ENCODE measurements at regions not wholly inside any gene's neighbourhood (a gene's known extent, or its start where the extent isn't known, plus 50 kb on each side); places are given as distances from the start of the nearest gene placed in this dataset.
"Not testable (repeated sequence)": the region's sequence is repeated elsewhere in the genome, so short reads cannot be mapped to it uniquely, and the experiment has no call there.

DNA sequence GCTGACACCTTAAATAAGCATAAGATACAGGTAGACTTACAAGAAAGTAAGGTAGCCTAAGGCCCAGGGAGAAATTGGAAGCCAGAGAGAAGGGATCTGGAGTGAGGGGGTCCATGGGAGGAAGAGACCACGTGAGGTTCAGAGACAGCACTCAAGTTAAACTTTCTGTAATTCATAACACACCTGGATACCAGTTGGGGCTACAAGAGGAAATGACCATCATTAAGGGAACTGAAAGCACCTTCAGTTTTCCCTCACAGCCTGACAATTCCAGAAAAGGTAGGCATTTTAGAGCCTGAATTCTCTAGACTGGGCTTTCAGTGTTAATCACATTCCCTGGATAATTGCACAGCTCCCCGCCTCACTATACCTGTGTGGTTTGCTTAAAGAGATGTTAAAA, 355.5 kb downstream of the FBXW7 start:
- Histone ChIP-seq H3K27me3 (ENCODE audit: control insufficient read depth, insufficient read depth, low read length, poor library complexity, severe bottlenecking) (no peaks in the 10 kb centered on the region), H3K4me1 (ENCODE audit: control insufficient read depth, insufficient read depth, low read length) (no peaks in the 10 kb centered on the region), H3K27ac (ENCODE audit: insufficient read depth, low read depth, low read length, poor library complexity, severe bottlenecking) (no peak overlapping the region), H3K9me3 (ENCODE audit: control insufficient read depth, low read length) (no peaks in the 10 kb centered on the region), H3K36me3 (ENCODE audit: control insufficient read depth, insufficient read depth, low read length) (no peaks in the 10 kb centered on the region), H3K4me3 (ENCODE audit: insufficient read depth, low read depth, low read length) (no peak overlapping the region)
- WGBS, 2 experiments: 88 to 95% methylated on average over 2 of the region's 2 CpGs

GRCh38 chr4:152177538-152177937, 358.4 kb downstream of the FBXW7 start:
- not testable (repeated sequence) for H3K27ac ChIP-seq (ENCODE audit: insufficient read depth, low read depth, low read length, poor library complexity, severe bottlenecking); H3K9me3 ChIP-seq (ENCODE audit: control insufficient read depth, low read length); H3K27me3 ChIP-seq (ENCODE audit: control insufficient read depth, insufficient read depth, low read length, poor library complexity, severe bottlenecking); H3K36me3 ChIP-seq (ENCODE audit: control insufficient read depth, insufficient read depth, low read length); H3K4me3 ChIP-seq (ENCODE audit: insufficient read depth, low read depth, low read length); H3K4me1 ChIP-seq (ENCODE audit: control insufficient read depth, insufficient read depth, low read length)

- Histone ChIP-seq H3K36me3 (ENCODE audit: control insufficient read depth, insufficient read depth, low read length) (no peaks in the 10 kb centered on the region), H3K9me3 (ENCODE audit: control insufficient read depth, low read length) (no peaks in the 10 kb centered on the region), H3K27me3 (ENCODE audit: control insufficient read depth, insufficient read depth, low read length, poor library complexity, severe bottlenecking) (no peaks in the 10 kb centered on the region), H3K27ac (ENCODE audit: insufficient read depth, low read depth, low read length, poor library complexity, severe bottlenecking) (no peak overlapping the region), H3K4me3 (ENCODE audit: insufficient read depth, low read depth, low read length) (no peak overlapping the region), H3K4me1 (ENCODE audit: control insufficient read depth, insufficient read depth, low read length) (no peaks in the 10 kb centered on the region)
- 76 to 78% methylated on average over 3 of the region's 3 CpGs for WGBS, 2 experiments
These were observed 359.2 kb downstream of the FBXW7 start for GRCh38 chr4:152176627-152177214.

- Histone ChIP-seq H3K27ac (ENCODE audit: insufficient read depth, low read depth, low read length, poor library complexity, severe bottlenecking) (no peak overlapping the region), H3K4me3 (ENCODE audit: insufficient read depth, low read depth, low read length) (no peak overlapping the region), H3K36me3 (ENCODE audit: control insufficient read depth, insufficient read depth, low read length) (no peaks in the 10 kb centered on the region), H3K4me1 (ENCODE audit: control insufficient read depth, insufficient read depth, low read length) (no peaks in the 10 kb centered on the region), H3K27me3 (ENCODE audit: control insufficient read depth, insufficient read depth, low read length, poor library complexity, severe bottlenecking) (no peaks in the 10 kb centered on the region), H3K9me3 (ENCODE audit: control insufficient read depth, low read length) (no peaks in the 10 kb centered on the region)
- WGBS, 2 experiments: 94 to 100% methylated on average over 1 of the region's 2 CpGs
These were observed 360.3 kb downstream of the FBXW7 start for GRCh38 chr4:152175586-152175985.

DNA sequence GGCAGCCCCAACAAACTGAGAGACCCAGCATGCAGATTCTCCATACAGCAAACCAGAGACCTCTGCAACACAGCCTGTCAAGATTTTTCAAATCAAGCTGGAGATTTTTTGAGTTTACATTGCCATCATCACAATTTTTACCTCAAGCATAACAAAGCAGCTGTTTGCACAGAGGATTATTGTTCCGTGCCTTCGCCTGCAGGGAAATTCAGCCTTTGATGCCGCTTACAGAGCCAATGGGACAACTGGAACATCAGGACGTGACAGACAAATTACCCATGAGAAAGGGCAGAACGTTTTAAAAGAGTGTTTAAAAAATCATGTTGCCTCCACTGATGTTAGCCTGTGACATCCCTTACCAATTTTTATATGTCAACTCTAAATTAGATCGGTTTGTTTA, 363.7 kb downstream of the FBXW7 start:
- no peaks in the 10 kb centered on the region for H3K9me3 ChIP-seq (ENCODE audit: control insufficient read depth, low read length)
- H3K36me3 ChIP-seq (ENCODE audit: control insufficient read depth, insufficient read depth, low read length): no peaks in the 10 kb centered on the region
- no peak overlapping the region for H3K4me3 ChIP-seq (ENCODE audit: insufficient read depth, low read depth, low read length)
- no peak overlapping the region for H3K27ac ChIP-seq (ENCODE audit: insufficient read depth, low read depth, low read length, poor library complexity, severe bottlenecking)
- no peaks in the 10 kb centered on the region for H3K27me3 ChIP-seq (ENCODE audit: control insufficient read depth, insufficient read depth, low read length, poor library complexity, severe bottlenecking)
- H3K4me1 ChIP-seq (ENCODE audit: control insufficient read depth, insufficient read depth, low read length): no peaks in the 10 kb centered on the region
- WGBS, 2 experiments: 92 to 94% methylated on average over 5 of the region's 6 CpGs

GRCh38 chr4:152171556-152171955, 364.3 kb downstream of the FBXW7 start:
- Histone ChIP-seq H3K27me3 (ENCODE audit: control insufficient read depth, insufficient read depth, low read length, poor library complexity, severe bottlenecking) (no peaks in the 10 kb centered on the region), H3K9me3 (ENCODE audit: control insufficient read depth, low read length) (no peaks in the 10 kb centered on the region), H3K4me3 (ENCODE audit: insufficient read depth, low read depth, low read length) (no peak overlapping the region), H3K36me3 (ENCODE audit: control insufficient read depth, insufficient read depth, low read length) (no peaks in the 10 kb centered on the region), H3K4me1 (ENCODE audit: control insufficient read depth, insufficient read depth, low read length) (no peaks in the 10 kb centered on the region), H3K27ac (ENCODE audit: insufficient read depth, low read depth, low read length, poor library complexity, severe bottlenecking) (no peak overlapping the region)
- WGBS, 2 experiments: 79 to 89% methylated on average over 4 of the region's 4 CpGs

DNA sequence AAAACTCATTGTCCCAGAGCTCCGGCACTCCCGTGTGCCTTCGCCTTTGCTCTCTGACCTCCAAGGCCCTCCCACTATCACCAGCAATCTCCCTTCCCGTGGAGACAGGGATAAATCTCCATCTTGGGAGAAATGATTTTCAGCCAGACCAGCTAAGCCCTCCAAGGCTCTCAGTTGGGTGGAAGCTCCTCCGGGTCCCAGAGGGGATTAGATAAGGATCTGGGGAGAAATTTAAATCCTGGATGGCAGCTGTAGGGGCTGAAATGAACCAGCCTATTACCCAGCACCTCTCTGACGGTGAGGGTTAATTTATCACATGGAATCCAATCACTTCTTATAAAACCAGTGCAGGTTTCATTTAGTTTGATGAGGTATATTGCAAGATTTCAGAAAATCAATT, 366.2 kb downstream of the FBXW7 start:
- H3K4me1 ChIP-seq (ENCODE audit: control insufficient read depth, insufficient read depth, low read length): no peaks in the 10 kb centered on the region
- no peaks in the 10 kb centered on the region for H3K36me3 ChIP-seq (ENCODE audit: control insufficient read depth, insufficient read depth, low read length)
- H3K27ac ChIP-seq (ENCODE audit: insufficient read depth, low read depth, low read length, poor library complexity, severe bottlenecking): no peak overlapping the region
- no peaks in the 10 kb centered on the region for H3K9me3 ChIP-seq (ENCODE audit: control insufficient read depth, low read length)
- H3K27me3 ChIP-seq (ENCODE audit: control insufficient read depth, insufficient read depth, low read length, poor library complexity, severe bottlenecking): no peaks in the 10 kb centered on the region
- 63 to 71% methylated on average over 5 of the region's 6 CpGs for WGBS, 2 experiments
- H3K4me3 ChIP-seq (ENCODE audit: insufficient read depth, low read depth, low read length): no peak overlapping the region

DNA sequence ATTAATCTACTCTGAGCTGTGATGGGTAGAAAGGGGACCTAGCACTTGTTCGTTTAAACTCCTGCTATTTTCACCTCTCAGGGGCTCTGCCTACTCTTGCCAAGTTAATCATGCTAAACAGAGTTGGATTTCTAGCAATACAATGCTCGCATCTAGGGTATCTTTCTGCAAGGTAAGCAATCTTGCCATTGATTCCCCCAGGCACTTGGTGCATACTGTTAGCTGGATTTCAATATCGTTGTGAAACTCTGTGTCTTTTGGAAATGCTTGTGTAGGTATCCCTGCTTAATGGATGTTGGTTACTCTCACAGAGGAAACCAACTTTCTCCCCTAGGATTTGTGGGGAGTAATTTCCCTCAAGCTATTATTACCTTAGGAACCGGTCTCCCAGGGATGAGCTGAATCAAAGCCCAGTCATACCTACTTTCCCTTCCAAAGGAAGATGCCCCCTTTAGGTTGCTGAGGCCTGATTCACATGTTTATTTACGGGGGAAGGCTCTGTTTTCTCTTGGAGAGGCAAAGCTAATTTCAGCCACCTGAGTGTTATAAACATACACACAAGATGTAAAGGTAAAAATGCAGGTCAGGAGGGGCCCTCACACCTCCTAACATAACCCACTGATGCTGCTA, 366.8 kb downstream of the FBXW7 start:
- 78 to 80% methylated on average over 4 to 5 of the region's 5 CpGs for WGBS, 2 experiments

DNA sequence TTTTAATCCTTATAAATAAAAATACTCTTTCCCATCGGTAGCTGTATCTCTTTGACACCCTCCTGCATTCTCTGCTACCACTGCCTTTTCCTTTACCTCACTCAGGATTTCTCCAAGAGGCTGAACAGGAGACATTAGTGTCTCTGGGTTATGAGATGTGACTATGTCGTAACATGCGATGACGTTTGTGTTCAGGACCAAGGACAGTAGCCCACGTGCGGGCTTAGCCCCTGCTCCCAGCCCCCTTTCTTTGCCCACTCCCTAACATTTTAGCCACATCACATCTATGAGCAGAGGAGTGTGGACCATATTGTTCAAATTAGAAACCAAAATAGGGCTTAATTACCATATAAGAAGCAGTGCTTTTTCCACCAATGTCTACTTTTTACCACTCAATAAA, 369.3 kb downstream of the FBXW7 start:
- no peaks in the 10 kb centered on the region for H3K4me1 ChIP-seq (ENCODE audit: control insufficient read depth, insufficient read depth, low read length)
- H3K4me3 ChIP-seq (ENCODE audit: insufficient read depth, low read depth, low read length): no peak overlapping the region
- 34 to 39% methylated on average over 6 of the region's 6 CpGs for WGBS, 2 experiments
- H3K36me3 ChIP-seq (ENCODE audit: control insufficient read depth, insufficient read depth, low read length): no peaks in the 10 kb centered on the region
- no peak overlapping the region for H3K27ac ChIP-seq (ENCODE audit: insufficient read depth, low read depth, low read length, poor library complexity, severe bottlenecking)
- no peaks in the 10 kb centered on the region for H3K27me3 ChIP-seq (ENCODE audit: control insufficient read depth, insufficient read depth, low read length, poor library complexity, severe bottlenecking)
- H3K9me3 ChIP-seq (ENCODE audit: control insufficient read depth, low read length): no peaks in the 10 kb centered on the region

More for the DNA sequence above, 366.8 kb downstream of the FBXW7 start:
- H3K27me3 ChIP-seq (ENCODE audit: control insufficient read depth, insufficient read depth, low read length, poor library complexity, severe bottlenecking): no peaks in the 10 kb centered on the region
- H3K27ac ChIP-seq (ENCODE audit: insufficient read depth, low read depth, low read length, poor library complexity, severe bottlenecking): no peak overlapping the region
- H3K4me1 ChIP-seq (ENCODE audit: control insufficient read depth, insufficient read depth, low read length): no peaks in the 10 kb centered on the region
- H3K4me3 ChIP-seq (ENCODE audit: insufficient read depth, low read depth, low read length): no peak overlapping the region
- H3K36me3 ChIP-seq (ENCODE audit: control insufficient read depth, insufficient read depth, low read length): no peaks in the 10 kb centered on the region
- H3K9me3 ChIP-seq (ENCODE audit: control insufficient read depth, low read length): no peaks in the 10 kb centered on the region

- WGBS, 2 experiments: 87% methylated on average over 4 of the region's 4 CpGs
These were observed 370.0 kb downstream of the FBXW7 start for GRCh38 chr4:152165846-152166245.

More at GRCh38 chr4:152165846-152166245, 370.0 kb downstream of the FBXW7 start:
- Histone ChIP-seq H3K27ac (ENCODE audit: insufficient read depth, low read depth, low read length, poor library complexity, severe bottlenecking) (no peak overlapping the region), H3K36me3 (ENCODE audit: control insufficient read depth, insufficient read depth, low read length) (no peaks in the 10 kb centered on the region), H3K27me3 (ENCODE audit: control insufficient read depth, insufficient read depth, low read length, poor library complexity, severe bottlenecking) (no peaks in the 10 kb centered on the region), H3K4me1 (ENCODE audit: control insufficient read depth, insufficient read depth, low read length) (no peaks in the 10 kb centered on the region), H3K4me3 (ENCODE audit: insufficient read depth, low read depth, low read length) (no peak overlapping the region), H3K9me3 (ENCODE audit: control insufficient read depth, low read length) (no peaks in the 10 kb centered on the region)
